ENCODE measurements at regions not wholly inside any gene's neighbourhood (a gene's known extent, or its start where the extent isn't known, plus 50 kb on each side); places are given as distances from the start of the nearest gene placed in this dataset.
"Not testable (repeated sequence)": the region's sequence is repeated elsewhere in the genome, so short reads cannot be mapped to it uniquely, and the experiment has no call there.

DNA sequence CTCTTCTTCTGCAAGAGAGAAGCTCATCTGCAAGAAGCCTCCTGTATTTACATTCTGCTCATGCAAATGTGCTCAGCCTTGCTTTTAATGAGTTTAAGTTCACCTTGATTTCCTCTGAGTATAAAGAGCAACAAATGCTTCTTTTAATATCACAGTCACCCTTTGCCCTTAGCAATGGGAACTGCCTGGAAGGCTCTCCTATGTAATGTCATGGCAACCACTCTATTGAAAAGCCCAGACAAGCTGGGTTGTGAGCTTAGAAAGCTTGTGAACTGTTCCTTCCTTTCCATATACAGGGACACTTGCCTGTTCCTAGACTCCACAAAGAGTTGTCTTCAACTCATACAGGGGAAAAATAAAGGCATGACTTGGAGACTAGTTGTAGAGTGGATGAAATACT, 208.1 kb downstream of the ATP6V0E2 start:
- TF ChIP-seq, protein P1, sequence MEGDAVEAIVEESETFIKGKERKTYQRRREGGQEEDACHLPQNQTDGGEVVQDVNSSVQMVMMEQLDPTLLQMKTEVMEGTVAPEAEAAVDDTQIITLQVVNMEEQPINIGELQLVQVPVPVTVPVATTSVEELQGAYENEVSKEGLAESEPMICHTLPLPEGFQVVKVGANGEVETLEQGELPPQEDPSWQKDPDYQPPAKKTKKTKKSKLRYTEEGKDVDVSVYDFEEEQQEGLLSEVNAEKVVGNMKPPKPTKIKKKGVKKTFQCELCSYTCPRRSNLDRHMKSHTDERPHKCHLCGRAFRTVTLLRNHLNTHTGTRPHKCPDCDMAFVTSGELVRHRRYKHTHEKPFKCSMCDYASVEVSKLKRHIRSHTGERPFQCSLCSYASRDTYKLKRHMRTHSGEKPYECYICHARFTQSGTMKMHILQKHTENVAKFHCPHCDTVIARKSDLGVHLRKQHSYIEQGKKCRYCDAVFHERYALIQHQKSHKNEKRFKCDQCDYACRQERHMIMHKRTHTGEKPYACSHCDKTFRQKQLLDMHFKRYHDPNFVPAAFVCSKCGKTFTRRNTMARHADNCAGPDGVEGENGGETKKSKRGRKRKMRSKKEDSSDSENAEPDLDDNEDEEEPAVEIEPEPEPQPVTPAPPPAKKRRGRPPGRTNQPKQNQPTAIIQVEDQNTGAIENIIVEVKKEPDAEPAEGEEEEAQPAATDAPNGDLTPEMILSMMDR (IDR thresholded peaks at IDR 0.05; ENCODE audit: control extremely low read depth in 1 of 3, insufficient read depth in 1 of 3, low read depth in 1 of 3, low read length in 3 of 3) = not testable (repeated sequence)
- TF ChIP-seq TEAD4 (IDR thresholded peaks at IDR 0.05; ENCODE audit: low read depth, low read length); KDM1A (IDR thresholded peaks at IDR 0.05; ENCODE audit: borderline replicate concordance, low read length); ZNF274 (IDR thresholded peaks at IDR 0.05; ENCODE audit: borderline replicate concordance, extremely low read depth, low read length); CBX5 (IDR thresholded peaks at IDR 0.05; ENCODE audit: low read depth, low read length); POLR2A (IDR thresholded peaks at IDR 0.05; ENCODE audit: control extremely low read depth in 1 of 2, low read depth in 2 of 2, low read length in 2 of 2); BACH1 (IDR thresholded peaks at IDR 0.05; ENCODE audit: low read length); TAF1 (IDR thresholded peaks at IDR 0.05; ENCODE audit: low read depth, low read length); EP300 (IDR thresholded peaks at IDR 0.05; ENCODE audit: borderline replicate concordance in 1 of 2, low read depth in 2 of 2, low read length in 2 of 2); HDAC6 (IDR thresholded peaks at IDR 0.05; ENCODE audit: low read depth, low read length); CREB1 (IDR thresholded peaks at IDR 0.05); GABPA (IDR thresholded peaks at IDR 0.05; ENCODE audit: borderline replicate concordance, insufficient read depth, low read length); SIN3A (conservative IDR thresholded peaks at IDR 0.05 in 1 of 2, IDR thresholded peaks at IDR 0.05 in 1 of 2; ENCODE audit: low read depth in 1 of 2, low read length in 2 of 2): not testable (repeated sequence)
